Neural progenitor cell (in vitro differentiated cells): ENCODE measurements at regions not wholly inside any gene's neighbourhood (a gene's known extent, or its start where the extent isn't known, plus 50 kb on each side); places are given as distances from the start of the nearest gene placed in this dataset.
A peak's percentile ranks its signal among the peaks of the same experiment; 100 is the strongest.

Experiments used
- EZH2 ChIP-seq: fragments of 200-600 bp; sonication (generic); IDR thresholded peaks from 2 replicates; pipeline ENCODE4 v1.6.1; 2017; ENCODE audit warnings: antibody characterized with exemption, mild to moderate bottlenecking, moderate library complexity
- EZH2phosphoT487 ChIP-seq: fragments of 200-600 bp; sonication (generic); IDR thresholded peaks from 2 replicates; pipeline ENCODE4 v1.6.1; 2017; ENCODE audit warnings: antibody characterized with exemption
- TF ChIP-seq, protein P1 (sequence below): fragments of 200-600 bp; sonication (generic); IDR thresholded peaks from 2 replicates; pipeline ENCODE4 v1.5.1; 2017; ENCODE audit warnings: antibody characterized with exemption, mild to moderate bottlenecking

DNA sequence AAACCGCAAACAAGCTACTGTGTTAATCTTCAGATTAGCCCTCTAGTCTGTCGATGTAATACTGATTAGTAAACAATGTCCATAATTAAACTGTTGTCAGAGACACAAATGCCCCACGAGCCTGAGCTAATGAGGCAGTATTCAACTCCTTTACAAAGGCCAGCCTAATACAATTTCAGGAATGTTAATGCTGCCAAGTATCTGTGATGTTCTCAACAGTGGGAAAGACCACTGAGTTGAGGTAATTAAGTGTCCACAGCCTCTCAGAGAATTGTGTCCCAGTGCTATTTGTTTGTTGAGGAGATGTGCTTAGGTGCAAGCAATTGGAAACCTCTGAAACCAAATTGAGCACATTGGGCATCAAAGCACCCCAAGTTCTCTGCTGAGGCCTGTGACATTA is 139.4 kb upstream of the CDKN3 start:
- TF ChIP-seq, protein P1, sequence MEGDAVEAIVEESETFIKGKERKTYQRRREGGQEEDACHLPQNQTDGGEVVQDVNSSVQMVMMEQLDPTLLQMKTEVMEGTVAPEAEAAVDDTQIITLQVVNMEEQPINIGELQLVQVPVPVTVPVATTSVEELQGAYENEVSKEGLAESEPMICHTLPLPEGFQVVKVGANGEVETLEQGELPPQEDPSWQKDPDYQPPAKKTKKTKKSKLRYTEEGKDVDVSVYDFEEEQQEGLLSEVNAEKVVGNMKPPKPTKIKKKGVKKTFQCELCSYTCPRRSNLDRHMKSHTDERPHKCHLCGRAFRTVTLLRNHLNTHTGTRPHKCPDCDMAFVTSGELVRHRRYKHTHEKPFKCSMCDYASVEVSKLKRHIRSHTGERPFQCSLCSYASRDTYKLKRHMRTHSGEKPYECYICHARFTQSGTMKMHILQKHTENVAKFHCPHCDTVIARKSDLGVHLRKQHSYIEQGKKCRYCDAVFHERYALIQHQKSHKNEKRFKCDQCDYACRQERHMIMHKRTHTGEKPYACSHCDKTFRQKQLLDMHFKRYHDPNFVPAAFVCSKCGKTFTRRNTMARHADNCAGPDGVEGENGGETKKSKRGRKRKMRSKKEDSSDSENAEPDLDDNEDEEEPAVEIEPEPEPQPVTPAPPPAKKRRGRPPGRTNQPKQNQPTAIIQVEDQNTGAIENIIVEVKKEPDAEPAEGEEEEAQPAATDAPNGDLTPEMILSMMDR = no peak
- TF ChIP-seq EZH2 = no peak
- TF ChIP-seq EZH2phosphoT487 = peak; percentile 100
